GM21390 (cell line): ENCODE measurements at regions not wholly inside any gene's neighbourhood (a gene's known extent, or its start where the extent isn't known, plus 50 kb on each side); places are given as distances from the start of the nearest gene placed in this dataset.
"Not testable (repeated sequence)": the region's sequence is repeated elsewhere in the genome, so short reads cannot be mapped to it uniquely, and the experiment has no call there.

Experiments
- ATAC-seq: cut with Tn5 transposase; IDR thresholded peaks from one replicate; pipeline ENCODE4 v1.9.1; 2021; ENCODE audit not compliant: unreplicated experiment

- no peak for ATAC-seq
Measured at GRCh38 chr4:141340458-141340857, 119.8 kb downstream of the ZNF330 start.

DNA sequence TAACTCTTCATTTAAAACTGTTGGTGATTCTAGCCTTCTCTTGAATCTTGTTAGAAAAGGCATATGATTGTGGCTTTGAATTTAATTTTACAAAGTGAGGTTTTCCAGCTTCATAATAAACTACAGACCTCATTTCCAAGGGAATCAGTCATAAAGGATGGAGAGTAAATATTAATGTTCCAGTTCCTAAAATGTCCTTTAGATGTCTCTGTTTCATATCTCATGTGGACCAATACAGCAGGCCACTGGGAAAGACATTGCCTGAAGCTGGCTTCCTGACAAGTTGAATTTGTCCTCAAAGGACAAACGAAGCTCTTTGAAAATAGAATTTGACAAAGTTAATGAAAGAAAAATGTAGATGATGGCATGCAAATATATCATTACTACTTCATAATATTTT lies 125.4 kb downstream of the ZNF330 start:
- ATAC-seq: no peak

- ATAC-seq: no peak
Measured at GRCh38 chr4:141347684-141348083, 127.0 kb downstream of the ZNF330 start.

DNA sequence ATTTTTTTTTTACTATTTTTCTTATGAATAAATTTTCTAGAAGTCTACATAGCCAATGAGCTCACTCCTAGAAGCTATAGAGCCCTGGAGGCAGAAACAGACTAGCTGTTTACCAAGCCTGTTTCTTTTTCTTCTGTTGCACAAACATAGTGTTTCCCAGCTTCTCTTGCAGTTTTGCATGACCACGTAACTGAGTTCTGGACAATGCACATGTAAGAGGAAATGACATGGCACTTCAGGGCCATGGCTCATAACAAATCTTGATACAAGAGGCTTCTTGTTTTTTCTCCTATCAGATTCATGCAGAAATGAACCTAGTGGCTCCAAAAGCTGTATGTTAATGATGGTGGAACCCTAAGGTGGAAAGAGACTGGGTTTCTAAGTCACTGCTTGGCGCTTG lies 127.4 kb downstream of the ZNF330 start:
- ATAC-seq: no peak

GRCh38 chr4:141348573-141348972 lies 127.9 kb downstream of the ZNF330 start:
- ATAC-seq: no peak

DNA sequence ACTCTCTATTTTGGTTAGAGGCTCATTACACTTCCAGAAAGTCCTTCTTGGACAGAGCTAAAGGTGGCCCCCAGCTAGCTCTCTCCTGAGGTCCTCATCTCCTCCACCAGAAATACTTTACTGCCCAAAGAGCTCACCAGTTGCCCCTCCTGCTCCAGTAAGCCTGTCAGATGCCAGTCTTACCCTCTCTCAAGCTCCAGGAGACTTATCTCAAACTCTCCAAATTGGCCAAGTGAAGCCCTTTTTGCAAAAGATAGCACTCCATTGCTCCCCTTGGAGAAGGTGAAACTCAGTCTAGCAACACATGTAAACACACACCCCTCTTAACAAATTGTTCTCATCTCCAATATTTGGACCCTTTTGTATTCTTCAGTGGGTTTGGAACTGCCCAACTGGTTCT lies 128.5 kb downstream of the ZNF330 start:
- no peak for ATAC-seq

GRCh38 chr4:141350122-141350905 lies 129.6 kb downstream of the ZNF330 start:
- no peak for ATAC-seq

GRCh38 chr4:141352331-141352730 lies 131.6 kb downstream of the ZNF330 start:
- ATAC-seq: no peak

DNA sequence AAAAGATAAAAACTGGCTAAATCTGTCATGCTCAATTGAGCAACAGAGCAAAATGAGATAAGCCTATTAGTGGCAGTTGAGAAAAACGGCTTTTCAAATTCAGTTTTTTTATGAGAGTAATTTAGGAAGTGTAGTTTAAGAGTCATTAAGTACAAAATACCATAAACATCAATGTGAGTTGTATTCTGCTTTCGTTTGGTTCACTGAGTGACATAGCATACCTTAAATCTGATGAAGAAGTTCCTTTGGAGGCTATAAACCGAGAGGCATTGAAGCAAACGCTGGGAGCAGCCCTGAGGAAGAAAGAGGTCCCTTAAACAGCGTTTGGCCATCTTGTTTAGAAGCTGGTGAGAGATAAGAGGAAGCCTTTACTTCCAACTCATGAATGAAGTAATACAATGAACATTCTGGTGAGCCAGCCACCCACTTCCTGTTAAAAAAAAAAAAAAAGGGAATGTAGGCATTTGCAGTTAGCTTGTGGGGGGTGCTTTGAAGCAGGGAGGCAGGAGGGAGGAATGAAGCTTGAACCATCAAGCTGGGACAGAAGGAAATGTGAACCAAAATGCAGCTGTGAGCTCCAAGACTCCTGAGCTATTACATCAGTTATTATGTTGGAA lies 132.3 kb downstream of the ZNF330 start:
- ATAC-seq: no peak

GRCh38 chr4:141356321-141356962 lies 135.7 kb downstream of the ZNF330 start:
- no peak for ATAC-seq

DNA sequence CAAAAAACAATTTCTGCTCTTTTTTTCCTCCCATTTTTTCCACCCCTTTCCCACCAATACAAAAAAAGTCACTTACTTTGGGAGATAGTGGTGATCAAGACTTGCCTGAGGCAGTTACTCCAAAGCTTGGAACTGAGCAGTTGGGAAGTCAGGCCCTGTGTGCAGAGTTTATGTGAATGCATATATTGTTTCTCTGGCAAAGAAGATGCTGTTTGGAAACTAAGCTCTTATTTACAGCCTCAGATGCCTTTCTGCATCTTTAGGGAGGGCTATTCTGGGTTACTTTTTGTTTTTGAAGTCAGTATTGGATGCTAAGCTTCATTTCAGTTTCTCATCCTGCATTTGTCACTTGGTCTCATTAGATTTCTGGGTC lies 136.3 kb downstream of the ZNF330 start:
- ATAC-seq: no peak

GRCh38 chr4:141368241-141368640 lies 147.5 kb downstream of the ZNF330 start:
- ATAC-seq: not testable (repeated sequence)

GRCh38 chr4:141371206-141371605 lies 150.5 kb downstream of the ZNF330 start:
- ATAC-seq: no peak

- no peak for ATAC-seq
Measured at GRCh38 chr4:141375855-141376254, 155.2 kb downstream of the ZNF330 start.

DNA sequence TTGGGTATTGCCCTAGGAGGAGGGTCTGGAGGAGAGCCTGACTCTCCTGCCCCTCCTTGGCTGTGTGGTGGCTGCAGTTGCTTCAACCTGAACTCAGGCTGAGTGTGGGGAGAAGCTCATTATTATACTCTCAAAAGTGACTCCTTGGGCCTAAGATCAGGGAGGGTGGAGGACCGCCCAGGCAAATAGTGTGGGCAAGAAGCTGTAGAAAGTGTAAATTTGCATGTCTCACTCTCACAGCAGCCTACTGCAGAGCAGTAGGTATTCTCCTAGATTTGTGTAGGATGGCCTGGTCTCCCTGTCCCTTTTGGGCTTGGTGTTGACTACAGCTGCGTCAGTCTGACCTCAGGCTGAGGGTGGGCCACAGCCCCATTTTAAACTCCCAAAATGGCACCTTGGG lies 156.1 kb downstream of the ZNF330 start:
- ATAC-seq: peak; percentile 77

- ATAC-seq: no peak
Measured at GRCh38 chr4:141387299-141387698, 166.6 kb downstream of the ZNF330 start.

DNA sequence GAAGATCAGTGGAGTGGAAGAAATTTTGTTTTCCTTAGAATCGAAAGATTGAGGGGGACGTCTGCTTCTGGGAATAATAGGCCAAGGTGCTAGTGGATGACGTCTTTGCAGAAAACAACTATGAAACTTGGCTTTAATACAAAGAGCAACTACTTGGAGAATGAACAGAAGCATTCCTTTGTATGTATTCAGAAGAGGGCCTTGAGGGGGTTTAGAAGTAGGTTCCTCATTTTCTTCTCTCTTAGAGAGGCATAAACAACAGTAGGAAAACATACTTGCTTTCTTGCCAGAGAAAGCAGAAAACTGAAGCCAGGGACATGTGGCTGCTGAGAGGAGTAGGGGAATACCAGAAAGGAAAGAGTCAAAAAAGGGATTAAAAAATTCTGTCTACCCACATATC lies 167.8 kb downstream of the ZNF330 start:
- no peak for ATAC-seq

DNA sequence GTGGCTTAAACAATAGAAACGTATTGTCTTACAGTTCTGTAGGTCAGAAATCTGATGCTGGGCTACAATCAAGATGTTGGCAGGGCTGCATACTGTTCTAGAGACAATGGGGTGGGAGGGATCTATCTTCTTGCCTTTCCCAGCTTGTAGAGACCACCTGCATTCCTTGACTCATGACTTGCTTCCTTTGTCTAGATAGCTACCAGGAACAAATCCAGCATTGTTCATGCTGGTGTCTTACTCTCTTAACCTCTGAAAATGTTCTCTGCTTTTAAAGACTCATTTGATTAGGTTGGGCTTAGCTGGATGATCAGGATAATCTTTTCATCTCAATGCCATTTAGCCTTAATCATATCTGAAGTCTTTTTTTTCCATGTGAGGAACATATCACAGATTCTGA lies 169.0 kb downstream of the ZNF330 start:
- no peak for ATAC-seq

DNA sequence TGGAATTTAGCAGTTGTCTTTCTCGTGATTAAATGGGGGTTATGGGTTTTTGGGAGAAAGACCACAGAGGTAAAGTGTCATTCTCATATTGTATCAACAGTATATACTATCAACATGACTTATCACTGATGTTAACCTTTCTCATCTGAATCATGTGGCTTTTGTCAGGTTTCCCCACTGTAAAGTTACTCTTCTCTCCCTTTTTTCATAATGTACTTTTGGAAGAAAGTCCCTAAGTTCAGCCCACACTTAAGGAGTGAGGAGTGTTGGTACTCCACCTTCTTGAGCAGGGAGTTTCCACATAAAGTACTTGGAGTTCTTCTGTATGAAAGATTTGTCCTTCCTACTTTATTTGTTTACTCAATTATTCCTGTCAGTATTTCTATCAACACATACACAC lies 169.9 kb downstream of the ZNF330 start:
- ATAC-seq: no peak

DNA sequence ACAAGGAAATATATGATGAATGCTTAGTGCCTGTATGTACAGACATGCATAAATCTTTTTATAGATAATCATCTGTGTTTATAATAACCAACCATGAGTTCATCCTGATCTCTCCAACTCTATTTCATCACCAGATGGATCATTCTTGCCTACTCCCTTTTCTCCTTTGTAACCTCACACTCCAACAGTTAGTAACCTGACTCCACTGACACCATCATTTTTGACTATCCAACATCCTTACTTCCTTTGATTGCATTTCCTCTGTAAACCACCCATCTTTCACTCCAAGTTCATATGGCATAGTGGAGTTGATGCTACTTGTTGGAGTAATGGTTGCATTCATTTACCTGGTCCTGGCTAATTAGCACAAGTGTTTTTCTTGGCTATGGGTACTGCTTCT lies 170.6 kb downstream of the ZNF330 start:
- ATAC-seq: no peak

DNA sequence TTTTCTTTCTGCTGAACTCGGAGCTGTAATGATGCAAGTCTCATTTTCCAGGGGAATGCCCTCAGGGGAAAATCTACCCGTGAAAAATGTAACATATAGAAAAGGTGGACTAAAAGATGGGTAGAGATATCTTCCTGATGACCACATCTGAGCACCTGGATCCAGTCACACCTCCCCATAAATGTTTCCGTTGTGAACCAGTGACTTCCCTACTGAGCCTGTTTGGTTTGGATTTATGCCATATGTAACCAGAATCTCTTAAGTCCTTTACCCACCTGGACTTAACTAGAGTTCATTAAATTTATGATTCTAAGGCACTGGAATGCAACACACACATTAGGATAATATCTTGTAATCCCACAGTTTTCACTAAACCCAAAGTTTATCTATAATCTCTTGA lies 171.1 kb downstream of the ZNF330 start:
- ATAC-seq: no peak

- ATAC-seq: no peak
Measured at GRCh38 chr4:141395246-141395830, 174.6 kb downstream of the ZNF330 start.
